GM13976 (cell line): ENCODE measurements at regions not wholly inside any gene's neighbourhood (a gene's known extent, or its start where the extent isn't known, plus 50 kb on each side); places are given as distances from the start of the nearest gene placed in this dataset.
"Not testable (repeated sequence)": the region's sequence is repeated elsewhere in the genome, so short reads cannot be mapped to it uniquely, and the experiment has no call there.

Source experiments
- DNase-seq: peaks from one replicate; pipeline ENCODE4 v3.0.0; 2012; ENCODE audit warnings: low spot score
- in situ Hi-C: fragments of 300-500 bp; cut with MboI; formaldehyde crosslinking; loops from one replicate; pipeline ENCODE4 v1.12.0; 2022; ENCODE audit warnings: low sequenced_read_pairs, mixed read lengths, inconsistent platforms; ENCODE audit not compliant: unreplicated experiment
- TF ChIP-seq, protein P1 (sequence below): IDR thresholded peaks from 2 replicates; pipeline ENCODE4 v1.5.1; 2012; ENCODE audit warnings: borderline replicate concordance, mild to moderate bottlenecking; ENCODE audit not compliant: insufficient read depth; ENCODE audit errors: extremely low read depth, missing control alignments, control extremely low read depth

DNA sequence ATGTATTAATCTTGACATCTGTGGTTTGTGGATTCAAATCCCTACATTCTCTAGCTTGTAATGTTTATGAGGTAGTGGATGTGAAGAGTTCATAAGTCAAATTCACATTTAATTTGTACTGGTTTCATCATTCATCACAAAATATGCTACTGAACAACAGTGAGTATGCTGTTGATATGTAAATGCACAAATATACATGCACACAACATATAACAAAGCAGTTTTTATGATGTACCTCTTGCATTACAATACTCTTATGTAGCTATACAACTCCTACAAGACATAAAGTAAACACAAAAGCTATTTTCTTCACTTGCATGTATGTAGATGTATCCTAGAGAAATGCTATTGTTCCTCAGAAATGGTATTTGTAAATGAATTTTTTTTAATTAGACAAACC is 111.0 kb upstream of the ANTXRL start:
- TF ChIP-seq, protein P1, sequence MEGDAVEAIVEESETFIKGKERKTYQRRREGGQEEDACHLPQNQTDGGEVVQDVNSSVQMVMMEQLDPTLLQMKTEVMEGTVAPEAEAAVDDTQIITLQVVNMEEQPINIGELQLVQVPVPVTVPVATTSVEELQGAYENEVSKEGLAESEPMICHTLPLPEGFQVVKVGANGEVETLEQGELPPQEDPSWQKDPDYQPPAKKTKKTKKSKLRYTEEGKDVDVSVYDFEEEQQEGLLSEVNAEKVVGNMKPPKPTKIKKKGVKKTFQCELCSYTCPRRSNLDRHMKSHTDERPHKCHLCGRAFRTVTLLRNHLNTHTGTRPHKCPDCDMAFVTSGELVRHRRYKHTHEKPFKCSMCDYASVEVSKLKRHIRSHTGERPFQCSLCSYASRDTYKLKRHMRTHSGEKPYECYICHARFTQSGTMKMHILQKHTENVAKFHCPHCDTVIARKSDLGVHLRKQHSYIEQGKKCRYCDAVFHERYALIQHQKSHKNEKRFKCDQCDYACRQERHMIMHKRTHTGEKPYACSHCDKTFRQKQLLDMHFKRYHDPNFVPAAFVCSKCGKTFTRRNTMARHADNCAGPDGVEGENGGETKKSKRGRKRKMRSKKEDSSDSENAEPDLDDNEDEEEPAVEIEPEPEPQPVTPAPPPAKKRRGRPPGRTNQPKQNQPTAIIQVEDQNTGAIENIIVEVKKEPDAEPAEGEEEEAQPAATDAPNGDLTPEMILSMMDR: no peak
- in situ Hi-C loops: no loop called here
- DNase-seq: no peak

- in situ Hi-C loops, DNase-seq: not testable (repeated sequence)
These were observed 99.4 kb upstream of the ANTXRL start for GRCh38 chr10:46187431-46187830.

- in situ Hi-C loops: no loop called here
- TF ChIP-seq, protein P1: no peak
- DNase-seq: no peak
These were observed 89.7 kb upstream of the ANTXRL start for GRCh38 chr10:46197050-46197449.

DNA sequence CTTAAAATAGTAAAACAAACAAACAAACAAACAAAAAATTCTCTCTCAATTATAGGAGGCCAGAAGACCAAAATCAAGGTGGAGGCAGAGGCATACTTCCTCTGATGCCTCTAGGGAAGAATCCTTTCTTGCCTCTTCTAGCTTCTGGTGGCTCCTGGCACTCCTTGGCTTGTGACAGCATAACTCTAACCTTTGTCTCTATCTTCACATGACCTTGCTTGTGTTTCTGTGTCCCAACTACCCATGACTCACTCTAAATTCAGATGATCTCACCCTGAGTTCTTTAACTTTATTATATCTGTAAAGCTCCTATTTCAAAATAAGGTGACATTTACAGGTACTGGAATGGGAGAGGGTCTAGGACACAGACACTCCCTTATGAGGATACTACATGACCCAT is 88.3 kb upstream of the ANTXRL start:
- TF ChIP-seq, protein P1: no peak
- no peak for DNase-seq
- in situ Hi-C loops: no loop called here

GRCh38 chr10:46202405-46202804 is 84.4 kb upstream of the ANTXRL start:
- in situ Hi-C loops, DNase-seq: not testable (repeated sequence)

DNA sequence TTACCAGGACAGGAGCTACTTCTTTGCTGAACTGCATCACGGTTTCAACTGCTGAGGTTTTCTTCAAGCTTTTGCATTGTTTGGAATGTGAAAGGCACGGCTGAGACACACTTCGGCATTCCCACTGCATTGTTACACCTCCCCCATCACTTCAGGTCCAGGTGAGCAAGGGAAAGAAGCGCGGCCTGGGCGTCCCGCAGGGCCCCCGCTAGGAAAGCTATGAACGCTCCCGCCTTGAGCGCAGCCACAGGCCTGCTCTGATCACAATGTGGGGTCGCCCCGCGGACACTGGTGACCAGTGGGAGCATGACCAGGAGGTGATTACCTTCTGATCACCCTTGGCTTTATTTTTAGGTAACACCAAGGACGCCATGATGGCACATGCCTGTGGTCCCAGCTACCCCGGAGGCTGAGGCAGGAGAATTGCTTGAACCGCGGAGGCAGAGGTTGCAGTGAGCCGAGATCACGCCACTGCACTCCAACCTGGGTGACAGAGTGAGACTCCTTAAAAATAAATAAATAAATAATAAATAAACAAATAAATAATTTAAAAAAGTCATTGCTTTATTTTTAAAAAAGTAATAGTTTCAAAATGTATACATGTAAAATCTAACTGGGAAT is 82.2 kb upstream of the ANTXRL start:
- in situ Hi-C loops, DNase-seq: not testable (repeated sequence)

DNA sequence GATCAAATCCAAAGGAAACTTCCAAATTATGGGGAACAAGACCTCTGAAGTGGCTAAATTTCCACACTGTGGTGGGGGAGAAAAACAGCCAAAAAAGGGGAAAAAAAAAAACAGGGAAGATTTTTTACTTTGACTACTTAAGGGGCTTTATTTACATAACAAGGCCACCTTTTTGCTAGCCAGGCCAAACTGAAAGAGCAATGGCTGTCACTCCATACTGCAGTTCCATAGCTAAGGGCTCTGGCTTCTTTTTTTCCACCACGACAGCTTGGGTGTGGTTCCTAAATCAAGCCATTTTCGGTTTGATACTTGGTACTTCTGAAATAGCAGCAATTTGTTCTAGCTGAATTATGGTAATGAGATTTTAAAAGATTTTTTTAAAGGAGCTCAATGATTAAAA is 76.4 kb upstream of the ANTXRL start:
- in situ Hi-C loops, DNase-seq: not testable (repeated sequence)

GRCh38 chr10:46215426-46215825 is 71.4 kb upstream of the ANTXRL start:
- in situ Hi-C loops: no loop called here
- TF ChIP-seq, protein P1: no peak
- peak; percentile 8 for DNase-seq

- in situ Hi-C loops: no loop called here
- TF ChIP-seq, protein P1: no peak
- peak; percentile 27 for DNase-seq
These were observed 70.7 kb upstream of the ANTXRL start for GRCh38 chr10:46216003-46216634.
